ENCODE measurements at regions not wholly inside any gene's neighbourhood (a gene's known extent, or its start where the extent isn't known, plus 50 kb on each side); places are given as distances from the start of the nearest gene placed in this dataset.
A peak's percentile ranks its signal among the peaks of the same experiment; 100 is the strongest.

- TF ChIP-seq CTCF (IDR thresholded peaks at IDR 0.05; ENCODE audit: borderline replicate concordance, extremely low read depth, insufficient read depth): no peak
- H3K4me3 ChIP-seq (ENCODE audit: low read length in 3 of 3): no peak overlapping the region
- DNase-seq: no peak
- no peaks in the 10 kb centered on the region for H3K9me3 ChIP-seq (ENCODE audit: control insufficient read depth in 2 of 3, insufficient read depth in 1 of 3, low read length in 3 of 3)
- no peak for FAIRE-seq
- no peak overlapping the region for H3K27ac ChIP-seq (ENCODE audit: low read depth in 2 of 2, low read length in 2 of 2)
- peaks cover 0 to 5% (median 3%) of the 10 kb centered on the region in 3 donors for H3K4me1 ChIP-seq (ENCODE audit: control insufficient read depth in 2 of 3, insufficient read depth in 2 of 3, low read depth in 1 of 3, low read length in 3 of 3)
- no peaks in the 10 kb centered on the region for H3K36me3 ChIP-seq (ENCODE audit: control insufficient read depth in 2 of 3, insufficient read depth in 3 of 3, low read length in 3 of 3)
- intact Hi-C loops (cut with DNase I): no loop called here
- H3K9ac ChIP-seq (ENCODE audit: low read length in 3 of 3): no peak overlapping the region
- no peaks in the 10 kb centered on the region for H3K27me3 ChIP-seq (ENCODE audit: control insufficient read depth, insufficient read depth, low read length)
Measured at GRCh38 chr10:83536426-83536825, 602.9 kb upstream of the GHITM start.

- no peaks in the 10 kb centered on the region for H3K9me3 ChIP-seq (ENCODE audit: control insufficient read depth in 2 of 3, insufficient read depth in 1 of 3, low read length in 3 of 3)
- TF ChIP-seq CTCF (IDR thresholded peaks at IDR 0.05; ENCODE audit: borderline replicate concordance, extremely low read depth, insufficient read depth): no peak
- intact Hi-C loops (cut with DNase I): no loop called here
- FAIRE-seq (no peak), DNase-seq (no peak)
- no peaks in the 10 kb centered on the region for H3K36me3 ChIP-seq (ENCODE audit: control insufficient read depth in 2 of 3, insufficient read depth in 3 of 3, low read length in 3 of 3)
- H3K27ac ChIP-seq (ENCODE audit: low read depth in 2 of 2, low read length in 2 of 2): no peak overlapping the region
- H3K4me1 ChIP-seq (ENCODE audit: control insufficient read depth in 2 of 3, insufficient read depth in 2 of 3, low read depth in 1 of 3, low read length in 3 of 3): peaks cover 0 to 5% (median 5%) of the 10 kb centered on the region in 3 donors
- H3K27me3 ChIP-seq (ENCODE audit: control insufficient read depth, insufficient read depth, low read length): no peaks in the 10 kb centered on the region
- no peak overlapping the region for H3K4me3 ChIP-seq (ENCODE audit: low read length in 3 of 3)
- H3K9ac ChIP-seq (ENCODE audit: low read length in 3 of 3): no peak overlapping the region
Measured at GRCh38 chr10:83538047-83538446, 601.3 kb upstream of the GHITM start.

- Histone ChIP-seq H3K27ac (ENCODE audit: low read depth in 2 of 2, low read length in 2 of 2) (no peak overlapping the region), H3K9ac (ENCODE audit: low read length in 3 of 3) (no peak overlapping the region), H3K4me3 (ENCODE audit: low read length in 3 of 3) (no peak overlapping the region), H3K27me3 (ENCODE audit: control insufficient read depth, insufficient read depth, low read length) (no peaks in the 10 kb centered on the region), H3K9me3 (ENCODE audit: control insufficient read depth in 2 of 3, insufficient read depth in 1 of 3, low read length in 3 of 3) (no peaks in the 10 kb centered on the region), H3K36me3 (ENCODE audit: control insufficient read depth in 2 of 3, insufficient read depth in 3 of 3, low read length in 3 of 3) (no peaks in the 10 kb centered on the region), H3K4me1 (ENCODE audit: control insufficient read depth in 2 of 3, insufficient read depth in 2 of 3, low read depth in 1 of 3, low read length in 3 of 3) (peaks cover 0 to 11% (median 5%) of the 10 kb centered on the region in 3 donors)
- no peak for FAIRE-seq
- TF ChIP-seq CTCF (IDR thresholded peaks at IDR 0.05; ENCODE audit: borderline replicate concordance, extremely low read depth, insufficient read depth): no peak
- intact Hi-C loops (cut with DNase I): no loop called here
- DNase-seq: peak in 4 of 5 donors; percentile 60 to 77 (median 62)
Measured at GRCh38 chr10:83539528-83540308, 599.6 kb upstream of the GHITM start.
